HepG2 (cell line): ENCODE measurements at regions not wholly inside any gene's neighbourhood (a gene's known extent, or its start where the extent isn't known, plus 50 kb on each side); places are given as distances from the start of the nearest gene placed in this dataset.

Source experiments
- BRCA1 ChIP-seq: sonication (generic); formaldehyde crosslinking; IDR thresholded peaks from 2 replicates; pipeline ENCODE4 v1.4.0; 2020; ENCODE audit warnings: missing genetic modification reagents
- EHMT2 ChIP-seq: fragments of 200-600 bp; sonication (generic); IDR thresholded peaks from 2 replicates; pipeline ENCODE4 v1.7.0; 2017; ENCODE audit warnings: antibody characterized with exemption, low read depth, low read length, borderline replicate concordance
- ERF ChIP-seq: IDR thresholded peaks from 2 replicates; pipeline ENCODE4 v1.6.1; 2018; ENCODE audit warnings: missing biosample characterization, missing genetic modification reagents
- ETV5 ChIP-seq: IDR thresholded peaks from 2 replicates; pipeline ENCODE4 v1.6.1; 2018; ENCODE audit warnings: missing biosample characterization, missing genetic modification reagents, inconsistent platforms, borderline replicate concordance
- FOSL2 ChIP-seq: sonication (generic); formaldehyde crosslinking; IDR thresholded peaks from 2 replicates; pipeline ENCODE4 v1.4.0; 2020; ENCODE audit warnings: missing genetic modification reagents
- FOXK1 ChIP-seq: sonication (generic); formaldehyde crosslinking; IDR thresholded peaks from 2 replicates; pipeline ENCODE4 v1.4.0; 2020; ENCODE audit warnings: low read depth, missing genetic modification reagents, borderline replicate concordance
- FOXK2 ChIP-seq: fragments of 450-650 bp; IDR thresholded peaks from 2 replicates; pipeline ENCODE4 v1.6.1; 2016
- FOXO1 ChIP-seq: sonication (generic); formaldehyde crosslinking; IDR thresholded peaks from 2 replicates; pipeline ENCODE4 v1.4.0; 2020; ENCODE audit warnings: missing genetic modification reagents
- HNF4A ChIP-seq: sonication (generic); formaldehyde crosslinking; IDR thresholded peaks from 2 replicates; pipeline ENCODE4 v1.4.0; 2020; ENCODE audit warnings: missing genetic modification reagents
- MEIS1 ChIP-seq: sonication (generic); formaldehyde crosslinking; IDR thresholded peaks from 2 replicates; pipeline ENCODE4 v1.9.0; 2021; ENCODE audit warnings: mild to moderate bottlenecking, missing genetic modification reagents, moderate library complexity, borderline replicate concordance
- MTERF4 ChIP-seq: sonication (generic); formaldehyde crosslinking; IDR thresholded peaks from 2 replicates; pipeline ENCODE4 v1.8.0; 2023; ENCODE audit warnings: mild to moderate bottlenecking, missing genetic modification reagents
- ONECUT2 ChIP-seq: sonication (generic); formaldehyde crosslinking; IDR thresholded peaks from 2 replicates; pipeline ENCODE4 v1.4.0; 2020; ENCODE audit warnings: missing genetic modification reagents
- PITX1 ChIP-seq: sonication (generic); formaldehyde crosslinking; IDR thresholded peaks from 2 replicates; pipeline ENCODE4 v1.5.1; 2020; ENCODE audit warnings: mild to moderate bottlenecking, missing genetic modification reagents
- RXRB ChIP-seq: IDR thresholded peaks from 2 replicates; pipeline ENCODE4 v1.6.1; 2016; ENCODE audit warnings: borderline replicate concordance, missing genetic modification reagents, missing compliant biosample characterization
- STAG1 ChIP-seq: sonication (generic); formaldehyde crosslinking; IDR thresholded peaks from 2 replicates; pipeline ENCODE4 v1.4.0; 2020; ENCODE audit warnings: missing genetic modification reagents
- TEF ChIP-seq: sonication (generic); formaldehyde crosslinking; IDR thresholded peaks from 2 replicates; pipeline ENCODE4 v1.5.0; 2020; ENCODE audit warnings: missing genetic modification reagents
- ZBTB33 ChIP-seq: sonication (generic); formaldehyde crosslinking; IDR thresholded peaks from 2 replicates; pipeline ENCODE4 v1.4.0; 2020; ENCODE audit warnings: missing genetic modification reagents
- ZFY ChIP-seq: sonication (generic); formaldehyde crosslinking; IDR thresholded peaks from 2 replicates; pipeline ENCODE4 v1.4.0; 2020; ENCODE audit warnings: missing genetic modification reagents
- ZNF232 ChIP-seq: sonication (generic); formaldehyde crosslinking; IDR thresholded peaks from 2 replicates; pipeline ENCODE4 v1.4.0; 2020; ENCODE audit warnings: missing genetic modification reagents, borderline replicate concordance
- ZNF329 ChIP-seq: sonication (generic); formaldehyde crosslinking; IDR thresholded peaks from 2 replicates; pipeline ENCODE4 v1.9.0; 2021; ENCODE audit warnings: low read depth, mild to moderate bottlenecking, missing genetic modification reagents
- ZNF503 ChIP-seq: sonication (generic); formaldehyde crosslinking; IDR thresholded peaks from 2 replicates; pipeline ENCODE4 v1.4.0; 2020; ENCODE audit warnings: missing genetic modification reagents
- ZNF547 ChIP-seq: sonication (generic); formaldehyde crosslinking; IDR thresholded peaks from 2 replicates; pipeline ENCODE4 v1.5.1; 2020; ENCODE audit warnings: mild to moderate bottlenecking, missing genetic modification reagents
- ZNF605 ChIP-seq: sonication (generic); formaldehyde crosslinking; IDR thresholded peaks from 2 replicates; pipeline ENCODE4 v1.8.0; 2022; ENCODE audit warnings: mild to moderate bottlenecking, missing genetic modification reagents
- ZNF607 ChIP-seq: sonication (generic); formaldehyde crosslinking; IDR thresholded peaks from 2 replicates; pipeline ENCODE4 v1.5.1; 2020; ENCODE audit warnings: missing genetic modification reagents, mild to moderate bottlenecking, borderline replicate concordance
- ZNF784 ChIP-seq: sonication (generic); formaldehyde crosslinking; IDR thresholded peaks from 2 replicates; pipeline ENCODE4 v1.5.1; 2020; ENCODE audit warnings: missing genetic modification reagents, mild to moderate bottlenecking, borderline replicate concordance
- ZSCAN25 ChIP-seq: sonication (generic); formaldehyde crosslinking; IDR thresholded peaks from 2 replicates; pipeline ENCODE4 v1.8.0; 2022; ENCODE audit warnings: mild to moderate bottlenecking, missing genetic modification reagents

- peak; percentile 40; the same call in 1 of the 2 replicates for TF ChIP-seq ZNF784
- TF ChIP-seq ZBTB33 (CRISPR knock-in tag) = 0 out of 2 replicates have a peak, but pooled peaks have one; percentile 35
- TF ChIP-seq ERF = peak; percentile 62; the same call in 1 of the 2 replicates
- peak; percentile 39; the same call in 1 of the 2 replicates for TF ChIP-seq TEF (CRISPR knock-in tag)
- TF ChIP-seq ZSCAN25 = peak; percentile 68; the same call in 1 of the 2 replicates
- no peak for TF ChIP-seq BRCA1 (CRISPR knock-in tag)
- 0 out of 2 replicates have a peak, but pooled peaks have one; percentile 49 for TF ChIP-seq FOXK2
- TF ChIP-seq MTERF4 = peak; percentile 82; the same call in 1 of the 2 replicates
- TF ChIP-seq ZNF232 (CRISPR knock-in tag) = peak; percentile 63; the same call in 1 of the 2 replicates
- TF ChIP-seq ONECUT2 (CRISPR knock-in tag) = peak; percentile 35; the same call in 1 of the 2 replicates
- TF ChIP-seq STAG1 (CRISPR knock-in tag) = peak; percentile 55
- peak; percentile 53; the same call in 1 of the 2 replicates for TF ChIP-seq ZNF503
- peak; percentile 57; the same call in 1 of the 2 replicates for TF ChIP-seq FOXK1 (CRISPR knock-in tag)
- TF ChIP-seq MEIS1 (CRISPR knock-in tag) = peak; percentile 62; the same call in 1 of the 2 replicates
- peak; percentile 82 for TF ChIP-seq FOSL2 (CRISPR knock-in tag)
- TF ChIP-seq ZNF329 (CRISPR knock-in tag) = no peak
- TF ChIP-seq ZFY (CRISPR knock-in tag) = peak; percentile 49
- 0 out of 2 replicates have a peak, but pooled peaks have one; percentile 48 for TF ChIP-seq ZNF605 (CRISPR knock-in tag)
- TF ChIP-seq HNF4A (CRISPR knock-in tag) = peak; percentile 89
- TF ChIP-seq RXRB (CRISPR knock-in tag) = peak; percentile 87
- TF ChIP-seq ZNF547 (CRISPR knock-in tag) = no peak
- peak; percentile 47; the same call in 1 of the 2 replicates for TF ChIP-seq FOXO1 (CRISPR knock-in tag)
- no peak for TF ChIP-seq EHMT2
- TF ChIP-seq ETV5 (CRISPR knock-in tag) = peak; percentile 52
- TF ChIP-seq ZNF607 = peak; percentile 31; the same call in 1 of the 2 replicates
- TF ChIP-seq PITX1 (CRISPR knock-in tag) = peak; percentile 49; the same call in 1 of the 2 replicates
These were observed 152.5 kb upstream of the STX18 start (continued) for GRCh38 chr4:4694296-4694772.
